Neural progenitor cell (in vitro differentiated cells): ENCODE measurements at regions not wholly inside any gene's neighbourhood (a gene's known extent, or its start where the extent isn't known, plus 50 kb on each side); places are given as distances from the start of the nearest gene placed in this dataset.

Source experiments
- DNase-seq: peaks from one replicate; pipeline ENCODE4 v3.0.0-alpha.2; 2016; ENCODE audit warnings: low spot score
- H2AFZ ChIP-seq: fragments of 200-600 bp; sonication (generic); replicated peaks from 2 replicates; pipeline ENCODE4 v1.6.1; 2016; ENCODE audit warnings: antibody characterized with exemption
- H3F3A ChIP-seq: fragments of 200-600 bp; sonication (generic); 2 replicates; pipeline ENCODE4 v1.6.1; 2016; ENCODE audit warnings: antibody characterized with exemption, low read depth
- H3K27ac ChIP-seq: fragments of 200-600 bp; sonication (generic); 2 replicates; pipeline ENCODE4 v1.5.1; 2016; ENCODE audit warnings: mild to moderate bottlenecking
- H3K27me3 ChIP-seq: fragments of 200-600 bp; sonication (generic); 2 replicates; pipeline ENCODE4 v1.6.1; 2016; ENCODE audit warnings: mild to moderate bottlenecking, moderate library complexity
- H3K36me3 ChIP-seq: fragments of 200-600 bp; sonication (generic); 2 replicates; pipeline ENCODE4 v1.5.1; 2016
- H3K4me1 ChIP-seq: fragments of 200-600 bp; sonication (generic); 2 replicates; pipeline ENCODE4 v1.6.1; 2016; ENCODE audit warnings: mixed run types
- H3K4me2 ChIP-seq: fragments of 200-600 bp; sonication (generic); 2 replicates; pipeline ENCODE4 v1.6.1; 2016
- H3K4me3 ChIP-seq: fragments of 200-600 bp; sonication (generic); 2 replicates; pipeline ENCODE4 v1.5.1; 2016
- H3K79me2 ChIP-seq: fragments of 200-600 bp; sonication (generic); 2 replicates; pipeline ENCODE4 v1.6.1; 2016; ENCODE audit warnings: low read depth
- H3K9ac ChIP-seq: fragments of 200-600 bp; sonication (generic); 2 replicates; pipeline ENCODE4 v1.6.1; 2016
- H3K9me3 ChIP-seq: fragments of 200-600 bp; sonication (generic); 2 replicates; pipeline ENCODE4 v1.5.1; 2016; ENCODE audit warnings: low read depth
- H4K20me1 ChIP-seq: fragments of 200-600 bp; sonication (generic); 2 replicates; pipeline ENCODE4 v1.6.1; 2016; ENCODE audit warnings: low read depth
- H3K27ac Mint-ChIP-seq: 3 replicates; pipeline ENCODE4 v1.8.0; 2021; ENCODE audit warnings: mixed read lengths
- H3K27me3 Mint-ChIP-seq: 2 replicates; pipeline ENCODE4 v1.8.0; 2022; ENCODE audit warnings: low read depth, mild to moderate bottlenecking, inconsistent platforms, moderate library complexity, mixed read lengths; ENCODE audit not compliant: insufficient read depth
- H3K36me3 Mint-ChIP-seq: 3 replicates; pipeline ENCODE4 v1.8.0; 2021; ENCODE audit warnings: mixed read lengths
- H3K4me1 Mint-ChIP-seq: 3 replicates; pipeline ENCODE4 v1.8.0; 2021; ENCODE audit warnings: mixed read lengths
- H3K4me3 Mint-ChIP-seq: 3 replicates; pipeline ENCODE4 v1.8.0; 2021; ENCODE audit warnings: mild to moderate bottlenecking, moderate library complexity, mixed read lengths
- H3K9me3 Mint-ChIP-seq: 3 replicates; pipeline ENCODE4 v1.8.0; 2020; ENCODE audit warnings: mixed read lengths
- CTCF ChIP-seq: fragments of 200-600 bp; sonication (generic); IDR thresholded peaks from 2 replicates; pipeline ENCODE4 v1.5.1; 2017; ENCODE audit warnings: antibody characterized with exemption, mild to moderate bottlenecking
- EZH2 ChIP-seq: fragments of 200-600 bp; sonication (generic); IDR thresholded peaks from 2 replicates; pipeline ENCODE4 v1.6.1; 2017; ENCODE audit warnings: antibody characterized with exemption, mild to moderate bottlenecking, moderate library complexity
- EZH2phosphoT487 ChIP-seq: fragments of 200-600 bp; sonication (generic); IDR thresholded peaks from 2 replicates; pipeline ENCODE4 v1.6.1; 2017; ENCODE audit warnings: antibody characterized with exemption

- H3K4me3 Mint-ChIP-seq: no peak overlapping the region
- DNase-seq: no peak
- no peaks in the 10 kb centered on the region for H3K27me3 ChIP-seq
- no peaks in the 10 kb centered on the region for H3K4me1 ChIP-seq
- H3K36me3 Mint-ChIP-seq: no peaks in the 10 kb centered on the region
- no peaks in the 10 kb centered on the region for H3K9me3 ChIP-seq
- H3F3A ChIP-seq: no peaks in the 10 kb centered on the region
- no peaks in the 10 kb centered on the region for H4K20me1 ChIP-seq
- H3K79me2 ChIP-seq: no peaks in the 10 kb centered on the region
- H3K27ac Mint-ChIP-seq: no peak overlapping the region
- H3K27me3 Mint-ChIP-seq: peaks cover 10% of the 10 kb centered on the region
- no peak overlapping the region for H3K9ac ChIP-seq
- no peak overlapping the region for H3K27ac ChIP-seq
- H3K36me3 ChIP-seq: no peaks in the 10 kb centered on the region
- H3K4me1 Mint-ChIP-seq: no peaks in the 10 kb centered on the region
- H3K4me2 ChIP-seq: no peak overlapping the region
- no peak overlapping the region for H2AFZ ChIP-seq
- H3K9me3 Mint-ChIP-seq: no peaks in the 10 kb centered on the region
- TF ChIP-seq EZH2: no peak
- TF ChIP-seq CTCF: no peak
- no peak for TF ChIP-seq EZH2phosphoT487
- no peak overlapping the region for H3K4me3 ChIP-seq
Observed at GRCh38 chr21:35705888-35706287, 354.4 kb downstream of the SETD4 start.

- Histone ChIP-seq H3K27ac (no peak overlapping the region), H3K79me2 (no peaks in the 10 kb centered on the region), H2AFZ (no peak overlapping the region), H3K4me2 (no peak overlapping the region), H3K27me3 (no peaks in the 10 kb centered on the region), H3K36me3 (no peaks in the 10 kb centered on the region), H3F3A (no peaks in the 10 kb centered on the region), H3K4me1 (no peaks in the 10 kb centered on the region), H3K4me3 (no peak overlapping the region), H3K9ac (no peak overlapping the region), H3K9me3 (no peaks in the 10 kb centered on the region), H4K20me1 (no peaks in the 10 kb centered on the region)
- Mint-ChIP-seq H3K4me1 (no peaks in the 10 kb centered on the region), H3K27ac (no peak overlapping the region), H3K4me3 (no peak overlapping the region), H3K27me3 (peaks cover 10% of the 10 kb centered on the region), H3K36me3 (no peaks in the 10 kb centered on the region), H3K9me3 (no peaks in the 10 kb centered on the region)
- TF ChIP-seq EZH2 (no peak), EZH2phosphoT487 (no peak), CTCF (no peak)
- no peak for DNase-seq
Observed at GRCh38 chr21:35705237-35705887, 355.0 kb downstream of the SETD4 start.

GRCh38 chr21:35703704-35704103, 356.6 kb downstream of the SETD4 start:
- H3K9me3 Mint-ChIP-seq: no peaks in the 10 kb centered on the region
- H3K4me2 ChIP-seq: no peak overlapping the region
- H3K27me3 Mint-ChIP-seq: peaks cover 10% of the 10 kb centered on the region
- H3K27ac ChIP-seq: no peak overlapping the region
- H3K4me3 ChIP-seq: no peak overlapping the region
- no peak overlapping the region for H2AFZ ChIP-seq
- H3K36me3 ChIP-seq: no peaks in the 10 kb centered on the region
- no peaks in the 10 kb centered on the region for H3F3A ChIP-seq
- H4K20me1 ChIP-seq: no peaks in the 10 kb centered on the region
- no peaks in the 10 kb centered on the region for H3K4me1 Mint-ChIP-seq
- no peak overlapping the region for H3K9ac ChIP-seq
- H3K4me1 ChIP-seq: no peaks in the 10 kb centered on the region
- no peaks in the 10 kb centered on the region for H3K27me3 ChIP-seq
- H3K9me3 ChIP-seq: no peaks in the 10 kb centered on the region
- H3K79me2 ChIP-seq: no peaks in the 10 kb centered on the region
- TF ChIP-seq EZH2phosphoT487 (no peak), EZH2 (no peak), CTCF (no peak)
- no peak overlapping the region for H3K27ac Mint-ChIP-seq
- no peak overlapping the region for H3K4me3 Mint-ChIP-seq
- DNase-seq: no peak
- H3K36me3 Mint-ChIP-seq: no peaks in the 10 kb centered on the region
